NCI-H146 (cell line): ENCODE measurements at regions not wholly inside any gene's neighbourhood (a gene's known extent, or its start where the extent isn't known, plus 50 kb on each side); places are given as distances from the start of the nearest gene placed in this dataset.

Source experiments
- DNase-seq: peaks from one replicate; lab custom pipeline; 2025; lab: John Stamatoyannopoulos, UW

DNA sequence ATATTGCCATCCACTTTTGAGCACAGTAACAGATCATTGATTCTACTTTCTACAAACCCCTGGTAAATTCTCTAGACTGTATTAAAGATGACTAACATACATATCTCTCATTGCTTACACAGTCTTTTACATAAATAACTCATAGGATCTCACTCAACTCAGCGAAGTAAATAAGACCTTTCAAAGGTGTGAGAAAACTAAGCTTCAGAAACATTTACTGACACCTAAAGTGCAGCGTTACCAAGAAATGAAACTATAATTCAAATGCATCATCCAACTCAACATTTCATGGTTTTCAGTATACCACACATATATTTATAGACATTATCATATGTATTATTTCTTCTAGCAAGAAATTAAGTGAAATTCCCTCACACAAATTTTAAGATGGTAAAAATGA, 189.8 kb downstream of the METTL4 start:
- no peak for DNase-seq

DNA sequence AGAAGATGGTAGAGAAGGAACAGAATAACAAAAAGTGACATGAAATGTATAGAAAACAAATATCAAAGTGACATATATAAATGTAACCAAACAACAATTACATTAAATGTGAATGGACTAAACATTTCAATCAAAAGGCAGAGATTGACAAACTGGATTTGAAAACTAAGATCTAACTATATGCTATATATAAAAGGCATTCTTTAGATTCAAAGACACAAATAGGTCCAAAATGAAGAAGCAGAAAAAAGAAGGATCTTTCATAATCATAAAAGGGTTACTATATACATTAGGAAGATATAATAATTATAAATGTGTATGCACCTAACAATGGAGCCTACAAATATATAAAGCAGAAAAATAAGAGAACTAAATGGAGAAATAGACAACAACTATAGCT, 183.7 kb downstream of the METTL4 start:
- no peak for DNase-seq

DNA sequence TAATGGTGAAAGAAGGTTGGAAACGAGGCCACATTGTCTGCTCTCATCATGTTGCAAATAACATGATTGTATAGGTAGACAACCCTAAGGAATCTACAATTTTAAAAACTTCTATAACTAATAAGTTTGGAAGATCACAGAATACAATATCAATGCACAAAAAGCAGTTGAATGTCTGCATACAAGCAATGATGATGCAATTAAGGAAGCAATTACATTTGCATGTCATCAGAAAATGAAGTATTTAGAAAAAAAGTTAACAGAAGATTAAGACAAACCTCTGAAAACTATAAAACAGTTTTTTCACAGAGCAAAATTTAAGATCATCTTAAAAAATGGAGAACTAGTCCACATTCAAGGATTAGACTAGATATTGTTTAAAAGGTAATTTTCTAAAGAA, 181.1 kb downstream of the METTL4 start:
- no peak for DNase-seq

DNA sequence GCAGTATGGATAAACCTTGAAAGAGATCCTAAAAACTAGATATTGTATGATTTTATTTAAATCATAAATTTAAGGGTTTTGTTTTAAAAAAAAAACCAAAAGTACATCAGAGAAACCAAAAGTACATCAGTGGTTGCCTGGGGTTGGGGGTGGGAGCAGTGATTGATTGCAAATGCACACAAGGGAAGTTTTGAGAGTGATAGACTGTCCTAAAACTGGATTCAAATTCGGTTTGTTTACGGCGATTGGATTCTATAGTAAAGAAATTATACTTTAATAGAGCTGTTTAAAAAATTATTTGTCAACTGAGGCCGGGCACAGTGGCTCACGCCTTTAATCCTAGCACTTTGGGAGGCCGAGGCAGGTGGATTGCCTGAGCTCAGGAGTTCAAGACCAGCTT, 179.8 kb downstream of the METTL4 start:
- no peak for DNase-seq

DNA sequence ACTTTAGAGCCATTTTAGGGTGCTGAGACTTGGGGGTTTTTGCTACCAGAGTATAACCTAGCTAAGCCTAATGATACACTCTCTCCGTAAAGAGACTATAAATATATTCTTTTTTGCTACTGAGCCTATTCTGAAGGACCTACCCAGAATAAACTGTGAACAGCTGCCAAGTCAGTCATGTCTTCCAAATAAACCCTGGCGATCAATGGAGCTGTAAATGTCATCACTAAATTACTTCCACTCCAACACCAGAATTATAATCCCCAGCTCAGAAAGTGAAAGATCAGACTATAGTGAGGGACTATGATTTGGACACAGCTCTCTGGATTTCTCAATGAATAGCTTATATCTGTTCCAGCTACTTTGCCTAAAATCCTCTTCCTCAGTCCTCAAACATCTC, 178.9 kb downstream of the METTL4 start:
- no peak for DNase-seq

DNA sequence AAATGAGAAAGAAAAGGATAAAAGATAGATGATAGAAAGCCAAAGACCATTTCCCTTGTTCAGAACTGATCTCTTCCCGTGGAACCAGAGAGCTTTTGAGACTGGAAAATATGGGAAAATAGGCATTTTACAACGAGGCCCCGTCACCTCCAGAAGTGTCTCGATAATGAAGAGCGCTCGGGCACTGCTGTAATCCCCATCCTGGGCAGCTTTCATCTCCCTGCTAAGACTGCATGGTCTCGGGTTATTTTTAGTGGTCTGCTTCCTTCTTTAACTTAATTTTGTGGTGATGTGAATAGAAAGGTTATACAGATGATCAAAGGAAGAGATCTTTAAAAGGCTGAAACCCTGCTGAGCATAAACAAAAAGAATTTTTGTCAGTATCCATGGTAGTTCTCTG, 176.6 kb downstream of the METTL4 start:
- no peak for DNase-seq

DNA sequence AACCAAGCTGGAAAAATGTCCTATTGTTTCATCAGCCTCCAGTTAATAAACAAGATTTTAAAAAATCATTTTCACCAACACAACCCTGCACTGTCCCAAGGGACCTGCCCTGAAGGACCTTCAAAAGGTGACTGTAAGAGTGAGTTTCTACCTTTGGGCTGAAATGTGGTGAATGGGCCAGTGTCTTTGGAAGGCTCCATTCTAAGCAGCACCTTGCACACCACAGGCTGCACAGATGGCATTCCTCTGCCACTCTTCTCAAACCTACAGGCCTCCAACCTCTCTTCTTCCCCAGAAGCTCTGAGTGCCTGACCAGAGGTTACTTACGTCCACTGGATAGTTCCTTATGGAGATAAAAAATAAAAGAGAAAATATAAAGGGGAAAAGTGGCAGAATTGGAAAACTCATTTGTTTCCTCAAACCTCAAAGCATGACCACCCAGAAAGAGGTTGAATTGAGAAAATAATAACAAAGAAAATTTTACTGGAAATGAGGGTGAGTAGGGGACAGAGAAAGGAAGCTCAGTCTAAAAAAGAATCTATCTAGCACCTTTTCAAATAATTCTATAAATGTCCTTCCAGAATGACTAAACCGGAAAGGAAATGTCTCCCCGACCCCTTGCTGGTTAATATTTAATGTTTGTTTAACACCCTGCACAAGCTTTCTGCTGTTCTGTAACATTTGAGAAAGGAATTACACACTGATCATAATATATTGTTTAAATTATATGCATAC, 175.7 kb downstream of the METTL4 start:
- no peak for DNase-seq

DNA sequence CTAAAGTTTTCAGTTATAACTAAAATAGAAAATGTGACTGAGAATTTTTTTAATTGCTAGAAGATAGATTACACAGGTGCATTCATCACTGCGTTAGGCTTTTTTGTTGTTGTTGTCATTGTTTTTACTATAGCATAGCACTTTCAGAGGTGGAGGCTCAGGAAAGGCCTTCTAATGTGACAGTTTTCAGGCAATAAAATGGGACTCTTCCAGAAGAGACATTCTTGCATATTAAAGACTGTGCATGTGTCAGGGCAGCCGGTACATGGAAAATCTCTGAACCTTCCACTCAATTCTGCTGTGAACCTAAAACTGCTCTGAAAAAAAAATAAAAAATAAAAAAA, 175.2 kb downstream of the METTL4 start:
- DNase-seq = no peak

DNA sequence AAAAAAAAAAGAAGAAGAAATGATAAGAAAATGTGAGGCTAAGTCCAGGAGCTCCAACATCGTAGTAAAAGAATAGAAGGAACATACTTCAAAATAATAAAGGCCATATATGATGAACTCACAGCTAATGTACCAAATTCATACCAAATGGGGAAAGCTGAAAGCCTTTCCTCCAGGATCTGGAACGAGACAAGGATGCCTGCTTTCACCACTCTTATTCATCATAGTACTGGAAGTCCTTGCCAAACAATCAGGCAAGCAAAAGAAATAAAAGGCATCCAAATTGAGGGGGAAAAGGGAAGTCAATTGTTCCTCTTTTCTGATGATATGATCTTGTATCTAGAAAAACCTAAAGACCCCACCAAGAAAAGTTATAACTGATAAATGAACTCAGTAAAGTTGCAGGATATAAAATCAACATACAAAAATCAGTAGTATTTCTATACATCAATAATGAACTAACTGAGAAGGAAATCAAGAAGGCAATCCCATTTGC, 170.6 kb downstream of the METTL4 start:
- no peak for DNase-seq

DNA sequence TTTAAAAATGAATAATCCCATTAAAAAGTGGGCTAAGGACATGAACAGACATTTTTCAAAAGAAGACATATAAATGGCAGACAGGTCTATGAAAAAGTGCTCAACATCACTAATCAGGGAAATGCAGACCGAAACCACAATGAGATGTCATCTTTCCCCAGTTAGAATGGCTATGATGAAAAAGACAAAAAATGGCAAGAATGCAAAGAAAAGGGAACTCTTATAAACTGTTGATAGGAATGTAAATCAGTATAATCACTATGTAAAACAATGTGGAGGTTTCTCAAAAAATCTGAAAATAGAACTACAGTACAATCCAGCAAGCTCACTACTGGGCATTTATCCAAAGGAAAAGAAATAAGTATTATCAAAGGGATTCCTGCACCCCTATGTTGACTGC, 169.2 kb downstream of the METTL4 start:
- DNase-seq = no peak

DNA sequence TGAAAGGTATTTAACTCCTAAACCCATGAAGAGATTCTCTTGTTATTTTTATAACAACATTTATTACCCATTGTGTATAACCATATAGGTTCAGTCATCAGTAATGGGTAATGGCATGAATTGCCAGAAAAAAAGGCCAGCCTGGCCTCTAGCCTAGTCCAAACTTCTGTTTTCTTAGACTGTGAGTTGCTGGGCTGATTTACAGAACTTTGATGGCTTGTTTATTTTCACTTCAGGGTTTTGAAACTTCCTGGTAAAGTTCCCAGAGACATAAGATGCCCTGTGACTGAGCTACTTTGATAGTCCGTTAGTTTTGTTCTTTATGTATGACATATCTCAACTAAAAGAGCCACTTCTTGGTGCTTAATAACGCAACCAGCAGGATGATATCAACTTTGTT, 164.8 kb downstream of the METTL4 start:
- DNase-seq = no peak

DNA sequence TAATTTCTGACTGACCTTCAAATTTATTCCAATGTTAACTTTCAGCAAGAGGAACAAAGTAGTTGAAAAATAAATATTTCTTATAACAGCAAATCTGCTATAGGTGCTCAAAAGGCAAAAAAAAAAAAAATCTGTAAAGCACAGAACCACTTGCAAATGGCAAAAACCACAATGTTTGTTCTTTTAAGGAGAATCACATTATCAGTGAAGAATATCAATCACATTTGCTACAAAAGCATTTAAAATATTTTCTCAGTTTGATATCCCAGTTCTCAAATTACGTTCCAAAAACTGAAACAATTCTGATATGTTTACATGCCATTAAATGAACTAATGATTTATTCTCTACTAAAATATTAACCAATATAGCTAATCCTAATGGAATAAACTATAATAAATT, 163.3 kb downstream of the METTL4 start:
- no peak for DNase-seq

DNA sequence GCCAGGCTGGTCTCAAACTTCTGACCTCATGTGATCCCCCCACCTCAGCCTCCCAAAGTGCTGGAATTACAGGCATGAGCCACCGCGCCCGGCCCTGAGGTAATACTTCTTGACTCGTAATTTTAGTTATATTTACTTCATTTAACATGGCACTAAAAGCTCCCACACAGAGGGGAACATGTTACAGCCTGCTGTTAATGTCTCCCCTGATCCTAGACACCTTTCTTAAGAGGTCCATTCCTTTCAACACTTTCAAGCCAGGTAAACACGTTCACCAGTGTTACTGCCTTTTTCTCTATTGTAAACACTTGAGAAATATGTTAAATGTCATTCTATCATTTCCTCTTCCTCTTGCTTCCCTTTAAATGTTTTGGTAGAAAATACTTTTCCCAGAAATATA, 161.4 kb downstream of the METTL4 start:
- DNase-seq = no peak

DNA sequence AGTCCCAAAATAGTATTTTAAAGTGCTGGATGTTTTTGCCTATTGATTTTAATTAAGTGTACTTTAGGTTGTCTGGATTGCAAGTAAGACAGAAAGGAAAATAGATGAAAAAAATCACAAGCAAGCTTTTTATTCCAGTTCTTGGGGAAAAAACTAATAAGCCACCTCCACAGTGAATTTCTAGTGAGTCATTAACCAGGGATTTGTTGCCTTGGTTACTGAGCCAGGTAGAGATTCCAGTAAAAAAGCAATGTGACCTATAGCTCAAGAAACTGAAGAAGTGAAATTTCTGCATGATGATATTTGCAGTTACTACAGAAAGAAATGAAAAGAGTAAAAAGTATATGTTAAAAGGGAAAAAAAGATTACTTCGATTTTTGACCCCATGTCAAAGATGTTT, 160.6 kb downstream of the METTL4 start:
- DNase-seq = no peak

DNA sequence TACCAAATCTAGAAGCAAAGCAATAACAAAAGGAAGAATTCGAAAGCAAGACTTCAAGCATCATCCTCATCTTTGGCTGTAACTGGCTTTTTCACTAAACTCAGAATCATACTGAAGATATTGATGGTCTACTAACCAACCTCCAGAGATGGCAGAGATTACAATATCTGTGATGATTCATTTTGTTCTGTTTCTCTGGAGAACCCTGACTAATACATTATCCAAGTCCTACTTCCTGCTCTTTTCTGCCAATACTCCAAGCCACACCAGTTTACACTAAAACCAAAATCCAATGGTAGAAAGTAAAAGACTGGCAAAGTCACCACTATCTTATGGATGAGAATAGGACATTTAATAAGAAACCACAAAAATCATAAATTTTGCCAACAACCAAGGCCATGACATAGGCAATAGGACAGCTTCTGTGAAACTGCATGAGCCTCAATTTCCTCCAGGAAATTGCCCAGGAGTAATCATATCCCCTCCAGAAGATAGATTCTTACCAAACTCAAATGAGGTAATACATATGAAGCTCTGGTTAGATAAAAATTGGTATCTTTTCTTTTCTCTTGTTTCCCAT, 159.8 kb downstream of the METTL4 start:
- no peak for DNase-seq

DNA sequence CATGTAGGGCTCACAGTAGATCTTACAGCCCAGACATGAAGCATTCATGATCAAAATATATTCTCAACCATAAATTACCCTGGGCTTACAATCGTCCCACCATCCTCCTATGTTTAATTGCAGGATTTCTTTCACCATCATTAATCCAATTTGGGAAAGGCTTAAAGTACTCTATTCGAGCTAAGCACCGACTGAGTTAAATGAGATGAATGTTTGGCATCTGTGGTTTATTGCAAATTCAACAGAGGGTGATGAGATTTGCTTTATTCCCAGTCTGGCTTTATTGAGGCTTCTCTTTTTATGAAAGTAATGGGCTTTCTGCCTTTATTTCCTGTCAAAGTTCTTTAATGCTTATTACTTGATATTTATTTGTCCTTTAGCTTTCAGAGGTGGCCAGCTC, 159.0 kb downstream of the METTL4 start:
- no peak for DNase-seq

DNA sequence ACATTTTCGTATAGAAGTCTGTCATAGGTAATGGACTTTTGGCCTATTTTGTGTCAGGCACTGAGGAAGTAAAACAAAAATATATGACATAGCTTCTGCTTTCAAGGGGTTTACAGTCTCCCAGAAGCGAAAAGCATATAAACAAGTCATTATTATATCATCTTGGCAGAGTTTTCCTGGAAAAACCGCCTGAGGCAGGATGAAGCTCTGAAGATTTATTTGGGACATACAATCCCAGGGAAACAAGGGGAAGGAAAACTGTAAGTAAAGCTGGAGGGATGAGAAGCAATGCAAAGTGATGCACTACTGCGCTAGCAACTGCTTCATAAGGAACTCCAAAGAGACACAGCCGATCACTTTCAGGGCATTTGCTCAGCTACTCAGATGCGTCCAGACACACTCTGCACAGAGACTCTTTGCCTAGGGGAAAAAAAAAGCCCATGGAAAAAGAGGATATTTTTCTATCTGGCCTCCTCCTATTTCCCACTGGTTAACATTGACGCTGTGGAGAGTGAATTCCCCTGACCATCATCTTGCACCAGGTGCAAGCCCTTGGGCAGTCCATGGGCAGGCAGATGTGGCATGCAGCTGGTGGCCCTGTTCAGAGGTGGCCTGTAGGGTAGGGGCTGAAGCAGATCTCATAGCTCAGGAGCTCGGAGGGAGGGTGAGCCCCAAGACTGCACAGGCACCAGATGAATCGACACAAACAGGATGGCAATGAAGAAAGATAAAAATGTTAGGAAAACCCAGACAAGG, 158.1 kb downstream of the METTL4 start:
- no peak for DNase-seq

DNA sequence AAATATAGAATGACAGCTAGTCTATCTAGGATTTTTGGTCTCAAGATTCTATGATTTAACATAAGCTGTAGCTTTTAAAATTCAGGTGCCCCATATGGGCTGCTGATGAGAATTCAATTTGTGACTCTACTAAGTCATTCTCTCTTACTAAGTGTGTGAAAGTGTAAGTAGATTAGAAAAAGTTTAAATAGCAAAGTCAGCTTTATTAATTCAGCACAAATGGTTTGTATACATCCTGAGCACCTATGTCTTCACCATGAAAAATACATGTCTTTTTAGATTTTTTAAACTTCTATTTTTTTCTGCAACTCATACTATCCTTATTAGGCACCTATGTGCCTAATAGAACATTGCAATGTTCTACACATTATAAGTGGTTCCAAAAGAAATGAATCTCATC, 157.1 kb downstream of the METTL4 start:
- no peak for DNase-seq

DNA sequence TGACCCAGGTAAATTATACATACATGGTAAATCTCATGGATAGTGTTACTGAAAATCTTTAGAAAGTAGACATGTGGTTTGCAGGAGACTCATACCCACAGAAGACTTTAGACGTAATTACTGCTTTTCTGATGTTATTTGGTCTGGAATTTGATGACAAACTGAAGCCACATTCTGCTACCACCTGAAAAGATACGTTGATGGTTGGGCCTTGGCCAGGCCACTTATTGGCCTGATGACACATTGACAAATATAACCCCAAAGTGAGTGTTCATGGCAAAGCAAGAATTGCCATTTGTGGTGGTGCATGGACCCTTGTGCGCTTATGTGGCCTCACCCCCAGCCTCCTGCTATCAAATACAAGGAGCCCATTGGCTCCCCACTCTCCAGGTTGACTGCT, 155.6 kb downstream of the METTL4 start:
- DNase-seq = no peak

DNA sequence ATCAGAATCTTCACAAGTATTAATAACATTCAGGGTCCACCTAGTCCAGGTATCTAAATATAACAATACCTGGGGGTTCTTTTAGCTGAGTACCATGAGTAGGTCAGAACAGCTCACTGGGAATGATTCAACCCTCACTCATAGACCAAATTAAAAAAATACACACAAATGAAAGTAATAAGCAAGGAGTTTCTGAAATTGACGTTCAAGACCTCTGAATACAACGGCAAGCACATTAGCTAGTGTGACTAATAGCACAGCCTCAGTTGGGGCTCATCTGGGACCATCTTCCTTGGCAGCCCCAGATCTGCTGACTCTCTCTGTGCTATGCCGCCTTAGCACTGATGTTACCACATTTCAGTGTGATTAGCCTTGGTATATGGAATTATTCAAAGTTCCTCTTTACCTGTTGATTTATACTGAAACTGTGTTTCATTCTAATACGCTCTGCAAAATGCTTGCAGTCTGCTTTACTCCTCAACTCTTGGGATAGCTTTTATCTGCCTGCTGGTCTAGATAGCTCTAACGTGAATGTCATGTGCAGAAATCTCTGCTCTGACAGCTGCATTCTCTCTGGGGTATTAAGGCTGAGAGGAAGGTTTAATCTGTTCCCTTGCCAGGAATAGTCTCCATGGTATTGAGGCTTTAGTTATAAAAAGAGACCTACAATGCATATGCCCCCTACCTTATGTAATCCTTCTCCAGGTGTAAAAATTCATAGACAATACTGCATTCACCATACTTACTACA, 153.3 kb downstream of the METTL4 start:
- DNase-seq = no peak

DNA sequence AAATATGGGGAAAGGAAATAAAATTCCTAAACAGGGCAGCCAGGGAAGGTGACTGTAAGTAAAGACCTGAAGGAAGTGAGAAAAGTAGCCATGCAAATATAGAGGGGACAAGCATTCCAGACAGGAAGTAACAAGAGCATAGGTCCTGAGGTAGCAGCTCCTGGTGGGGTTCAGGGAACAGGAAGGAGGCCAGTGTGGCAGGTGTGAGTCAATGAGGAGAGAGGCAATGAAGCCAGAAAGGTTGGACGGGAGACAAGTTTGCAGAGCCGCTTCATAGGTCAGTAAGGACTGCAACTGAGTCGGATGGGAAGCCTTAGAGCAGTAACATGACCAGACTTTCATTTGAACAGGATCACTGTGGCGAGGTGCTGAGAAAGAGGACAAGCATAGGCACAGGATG, 150.9 kb downstream of the METTL4 start:
- no peak for DNase-seq

DNA sequence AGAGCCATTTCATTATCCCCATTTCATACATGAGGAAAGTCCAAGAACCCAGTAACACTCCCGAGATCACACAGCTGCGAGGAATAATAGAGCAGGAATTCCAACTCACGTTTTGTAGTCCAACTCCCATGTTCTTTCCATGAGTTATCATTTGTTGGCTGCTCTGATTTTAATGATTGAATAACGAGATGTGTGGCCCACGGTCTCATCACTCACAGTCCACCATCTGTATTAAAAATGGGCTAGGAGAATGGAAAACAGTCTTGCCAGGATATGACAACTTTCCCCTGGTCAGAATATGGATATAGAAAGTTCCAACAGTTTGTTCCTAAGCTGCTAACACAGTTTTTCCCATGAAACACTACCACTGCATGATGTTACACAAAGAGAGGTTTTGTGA, 147.5 kb downstream of the METTL4 start:
- DNase-seq = no peak

DNA sequence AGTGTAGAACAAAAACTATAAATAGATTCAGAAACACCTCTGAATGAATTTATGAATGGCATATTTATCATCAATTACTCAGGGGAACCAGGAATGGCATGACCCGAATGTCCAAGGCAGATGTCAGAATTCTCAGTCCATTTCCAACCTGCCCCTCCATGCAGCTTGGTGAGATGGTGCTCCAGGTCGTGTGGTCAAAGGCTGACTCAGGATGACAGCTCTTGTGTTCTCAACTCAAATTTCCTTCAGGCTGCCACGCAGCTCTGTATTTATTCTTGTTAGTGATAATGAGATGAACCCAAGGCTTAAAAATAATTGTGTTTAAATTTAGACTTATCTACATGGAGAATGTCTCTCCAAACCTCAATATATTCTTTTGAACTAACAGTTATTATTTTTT, 146.9 kb downstream of the METTL4 start:
- DNase-seq = no peak
